ENCODE measurements at regions not wholly inside any gene's neighbourhood (a gene's known extent, or its start where the extent isn't known, plus 50 kb on each side); places are given as distances from the start of the nearest gene placed in this dataset.

DNA sequence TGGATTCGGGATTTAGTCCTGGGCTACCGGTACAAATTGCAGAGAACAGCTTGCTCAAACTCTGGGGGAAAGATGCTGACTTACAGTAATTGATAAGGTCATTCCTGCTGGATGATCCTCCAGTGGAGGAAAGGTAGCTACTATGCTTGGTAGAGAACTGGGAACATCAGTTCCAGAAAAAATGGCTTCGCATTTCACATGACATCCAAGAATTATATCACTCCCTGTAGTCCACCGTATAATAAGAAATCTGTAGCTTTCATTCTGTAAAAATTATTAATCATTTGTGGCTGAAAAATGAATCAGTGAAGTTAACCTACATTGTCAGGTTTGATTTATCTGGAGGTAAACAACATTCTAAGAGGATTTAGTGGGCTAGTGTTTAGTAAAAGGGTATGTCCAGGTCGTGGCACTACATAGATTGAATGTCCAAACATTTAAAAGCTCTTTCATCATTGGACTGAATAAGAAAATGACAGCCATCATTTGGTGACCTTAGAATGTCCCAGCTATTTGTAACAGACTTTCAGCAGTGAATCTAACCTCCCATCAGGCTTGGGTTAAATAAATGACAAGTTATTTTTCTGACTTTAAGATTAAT, 203.2 kb upstream of the TMCO5A start:
- TF ChIP-seq POLR2A (IDR thresholded peaks at IDR 0.05) (no peak), EP300 (IDR thresholded peaks at IDR 0.05; ENCODE audit: low read depth) (no peak)
- TF ChIP-seq, protein P1, sequence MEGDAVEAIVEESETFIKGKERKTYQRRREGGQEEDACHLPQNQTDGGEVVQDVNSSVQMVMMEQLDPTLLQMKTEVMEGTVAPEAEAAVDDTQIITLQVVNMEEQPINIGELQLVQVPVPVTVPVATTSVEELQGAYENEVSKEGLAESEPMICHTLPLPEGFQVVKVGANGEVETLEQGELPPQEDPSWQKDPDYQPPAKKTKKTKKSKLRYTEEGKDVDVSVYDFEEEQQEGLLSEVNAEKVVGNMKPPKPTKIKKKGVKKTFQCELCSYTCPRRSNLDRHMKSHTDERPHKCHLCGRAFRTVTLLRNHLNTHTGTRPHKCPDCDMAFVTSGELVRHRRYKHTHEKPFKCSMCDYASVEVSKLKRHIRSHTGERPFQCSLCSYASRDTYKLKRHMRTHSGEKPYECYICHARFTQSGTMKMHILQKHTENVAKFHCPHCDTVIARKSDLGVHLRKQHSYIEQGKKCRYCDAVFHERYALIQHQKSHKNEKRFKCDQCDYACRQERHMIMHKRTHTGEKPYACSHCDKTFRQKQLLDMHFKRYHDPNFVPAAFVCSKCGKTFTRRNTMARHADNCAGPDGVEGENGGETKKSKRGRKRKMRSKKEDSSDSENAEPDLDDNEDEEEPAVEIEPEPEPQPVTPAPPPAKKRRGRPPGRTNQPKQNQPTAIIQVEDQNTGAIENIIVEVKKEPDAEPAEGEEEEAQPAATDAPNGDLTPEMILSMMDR (IDR thresholded peaks at IDR 0.05) = no peak
